H1 (cell line): ENCODE measurements at regions not wholly inside any gene's neighbourhood (a gene's known extent, or its start where the extent isn't known, plus 50 kb on each side); places are given as distances from the start of the nearest gene placed in this dataset.

Experiments
- BACH1 ChIP-seq: IDR thresholded peaks from 2 replicates; pipeline ENCODE4 v1.6.1; 2012; ENCODE audit warnings: low read length, improper control_type of control experiment
- CTCF ChIP-seq, 3 experiments: IDR thresholded peaks; 1 replicate in 2 of 3; 2 replicates in 1 of 3; pipeline versions ENCODE4 v1.5.1 to v1.6.1; 2011; ENCODE audit warnings: low read length in 3 of 3, mild to moderate bottlenecking in 3 of 3, inconsistent platforms in 2 of 3, low read depth in 1 of 3, moderate library complexity in 1 of 3; ENCODE audit not compliant: insufficient read depth in 1 of 3; ENCODE audit errors: control extremely low read depth in 1 of 3
- JUND ChIP-seq: IDR thresholded peaks from 2 replicates; pipeline ENCODE4 v1.6.1; 2011; ENCODE audit warnings: mild to moderate bottlenecking, improper control_type of control experiment, low read length
- POLR2A ChIP-seq, 2 experiments: IDR thresholded peaks; 1 replicate in 1 of 2; 2 replicates in 1 of 2; pipeline ENCODE4 v1.6.1; 2011; ENCODE audit warnings: low read depth in 2 of 2, low read length in 2 of 2, mild to moderate bottlenecking in 2 of 2; ENCODE audit errors: control extremely low read depth in 1 of 2
- YY1 ChIP-seq: IDR thresholded peaks from 2 replicates; pipeline ENCODE4 v1.6.1; 2011; ENCODE audit warnings: low read depth, mild to moderate bottlenecking, low read length

GRCh38 chr4:152132776-152133175 is 372.0 kb upstream of the GATB start:
- TF ChIP-seq POLR2A (IDR thresholded peaks at IDR 0.05; ENCODE audit: control extremely low read depth in 1 of 2, low read depth in 2 of 2, low read length in 2 of 2): no peak
- TF ChIP-seq JUND: no peak
- no peak for TF ChIP-seq BACH1
- no peak for TF ChIP-seq CTCF (IDR thresholded peaks at IDR 0.05; ENCODE audit: control extremely low read depth in 1 of 3, insufficient read depth in 1 of 3, low read depth in 1 of 3, low read length in 3 of 3)
- no peak for TF ChIP-seq YY1
